ENCODE measurements at regions not wholly inside any gene's neighbourhood (a gene's known extent, or its start where the extent isn't known, plus 50 kb on each side); places are given as distances from the start of the nearest gene placed in this dataset.
"Not testable (repeated sequence)": the region's sequence is repeated elsewhere in the genome, so short reads cannot be mapped to it uniquely, and the experiment has no call there.

DNA sequence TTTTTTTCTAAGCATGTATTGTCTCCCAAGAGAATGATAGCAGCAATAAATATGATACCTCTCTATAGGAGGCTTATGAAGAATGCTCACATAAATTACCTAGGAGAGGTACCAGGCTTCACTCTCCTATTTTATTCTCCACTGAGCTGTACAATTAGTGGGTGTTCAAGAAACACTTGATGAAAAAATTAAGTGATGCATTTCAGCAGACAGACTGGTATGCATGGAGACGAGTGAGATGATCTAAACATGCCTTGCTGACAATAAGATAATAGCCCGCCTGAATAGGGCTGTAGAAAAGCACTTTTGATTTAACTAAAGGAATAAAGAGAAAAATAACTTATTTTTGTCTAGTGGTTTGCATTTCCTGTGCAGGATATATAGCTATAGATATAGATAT lies 1449.7 kb downstream of the GATA3 start:
- in situ Hi-C loops (cut with HindIII; ENCODE audit: low sequenced_read_pairs), result no loop called here

DNA sequence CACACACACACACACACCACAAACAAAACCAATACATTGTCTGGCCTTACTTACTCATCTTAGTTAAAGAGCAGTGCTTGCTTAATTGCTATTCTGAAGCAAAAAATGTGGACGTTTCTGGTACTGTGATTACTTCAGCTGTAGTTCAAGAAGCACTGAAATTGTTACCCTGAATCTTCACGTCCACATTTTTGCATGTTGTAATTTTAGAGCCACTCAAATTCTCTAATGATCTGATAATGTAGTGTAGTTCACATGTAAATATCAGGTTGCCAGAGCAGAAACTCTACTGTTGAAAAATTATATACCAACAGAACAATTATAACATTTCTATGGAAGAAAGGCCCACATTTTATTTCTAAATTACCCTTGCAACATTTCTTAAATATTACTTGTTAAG lies 1451.1 kb downstream of the GATA3 start:
- in situ Hi-C loops (cut with HindIII; ENCODE audit: low sequenced_read_pairs), result no loop called here

DNA sequence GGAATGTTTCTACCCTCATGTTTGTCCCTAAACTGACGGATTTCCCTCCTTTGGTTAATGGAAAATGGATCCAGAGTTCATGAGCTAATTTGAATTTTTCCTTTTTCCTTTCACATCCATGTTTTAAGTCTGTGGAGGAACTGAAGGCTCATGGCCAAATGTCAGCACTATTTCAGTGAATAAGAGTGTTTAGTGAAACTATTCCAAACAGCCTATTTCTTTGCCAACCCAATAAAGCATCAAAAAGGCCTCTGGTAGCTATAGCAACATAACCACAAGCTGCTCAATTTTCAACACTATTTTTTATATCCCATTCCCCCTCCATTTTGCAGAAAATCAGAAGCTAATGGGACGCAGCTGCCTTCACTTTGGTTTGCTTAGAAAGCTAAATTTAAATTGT lies 1454.1 kb downstream of the GATA3 start:
- in situ Hi-C loops (cut with HindIII; ENCODE audit: low sequenced_read_pairs), result no loop called here

DNA sequence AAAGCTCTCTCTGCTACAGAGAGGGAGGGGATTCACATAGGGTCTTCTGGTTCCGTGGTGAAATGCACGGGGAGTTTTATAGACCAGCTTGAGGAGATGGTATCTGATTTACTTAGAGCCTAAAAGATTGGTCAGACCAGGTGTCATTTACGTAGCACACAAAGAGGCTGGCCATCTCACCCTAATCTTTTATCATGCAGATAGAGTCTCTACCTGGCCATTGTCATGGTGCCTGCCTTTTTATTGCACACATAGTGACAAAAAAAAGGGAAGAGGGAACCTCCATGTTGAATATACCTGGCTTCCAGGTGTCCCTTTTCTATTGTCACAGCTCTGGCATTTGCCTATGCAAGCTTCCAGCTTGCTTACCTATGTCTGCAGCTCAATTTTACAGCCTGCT lies 1456.1 kb downstream of the GATA3 start:
- in situ Hi-C loops (cut with HindIII; ENCODE audit: low sequenced_read_pairs), result no loop called here

DNA sequence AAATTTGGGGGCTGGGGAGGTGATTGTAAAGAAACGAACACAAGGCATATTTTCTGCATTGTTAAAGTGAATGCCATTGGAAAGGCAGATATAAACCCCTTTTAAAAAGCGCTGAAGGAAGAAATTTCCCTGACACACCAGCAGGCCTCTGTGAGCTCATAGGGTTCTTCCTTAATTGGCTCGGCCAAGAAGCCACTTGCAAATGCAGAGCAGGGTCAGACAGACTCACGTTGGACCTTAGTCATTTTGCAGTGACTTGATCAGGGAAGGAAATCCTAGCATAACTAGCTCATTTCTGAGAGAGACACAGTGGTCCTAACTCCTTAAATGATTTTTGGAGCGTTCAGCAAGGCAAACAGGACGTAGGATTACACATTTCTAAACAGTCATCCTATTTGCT lies 1461.4 kb downstream of the GATA3 start:
- in situ Hi-C loops (cut with HindIII; ENCODE audit: low sequenced_read_pairs), result no loop called here

DNA sequence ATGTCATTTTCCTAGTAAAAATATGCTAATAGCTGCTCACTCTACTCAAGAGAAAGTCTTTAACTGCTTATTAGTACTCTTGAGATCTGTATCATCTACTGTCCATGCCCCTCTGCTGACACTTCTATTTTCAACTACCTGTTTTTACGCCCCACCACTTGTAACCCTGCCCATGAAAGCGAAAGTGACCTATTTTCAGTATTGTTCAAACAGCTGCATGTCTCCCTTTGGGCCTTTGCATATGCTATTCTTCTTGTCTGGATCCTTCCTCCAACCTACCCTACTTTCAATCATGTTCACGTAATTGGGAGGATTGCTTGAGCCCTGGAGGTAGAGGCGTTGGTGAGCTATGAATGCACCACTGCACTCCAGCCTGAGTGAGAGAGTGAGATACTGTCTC lies 1481.3 kb downstream of the GATA3 start:
- in situ Hi-C loops (cut with HindIII; ENCODE audit: low sequenced_read_pairs), result no loop called here

DNA sequence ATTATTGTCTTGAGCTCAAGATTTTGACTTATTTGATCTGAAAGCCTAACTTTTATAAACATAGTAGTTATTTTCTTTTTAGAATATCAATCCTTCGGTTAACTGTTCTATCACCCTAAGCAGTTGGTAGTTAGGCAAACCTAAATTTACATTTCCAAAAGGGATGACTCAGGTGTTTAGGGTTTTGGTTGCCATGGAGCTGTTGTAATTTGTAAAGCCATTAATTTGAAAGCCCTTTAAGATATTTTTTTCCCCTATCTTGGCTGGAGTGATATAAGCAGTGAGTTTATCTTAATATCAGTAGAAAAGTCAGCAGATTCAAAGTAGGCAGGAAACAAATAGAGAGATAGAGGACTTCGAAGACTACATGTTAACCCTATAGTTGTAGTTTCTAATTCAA lies 1472.6 kb upstream of the CELF2 start:
- in situ Hi-C loops (cut with HindIII; ENCODE audit: low sequenced_read_pairs), result no loop called here

DNA sequence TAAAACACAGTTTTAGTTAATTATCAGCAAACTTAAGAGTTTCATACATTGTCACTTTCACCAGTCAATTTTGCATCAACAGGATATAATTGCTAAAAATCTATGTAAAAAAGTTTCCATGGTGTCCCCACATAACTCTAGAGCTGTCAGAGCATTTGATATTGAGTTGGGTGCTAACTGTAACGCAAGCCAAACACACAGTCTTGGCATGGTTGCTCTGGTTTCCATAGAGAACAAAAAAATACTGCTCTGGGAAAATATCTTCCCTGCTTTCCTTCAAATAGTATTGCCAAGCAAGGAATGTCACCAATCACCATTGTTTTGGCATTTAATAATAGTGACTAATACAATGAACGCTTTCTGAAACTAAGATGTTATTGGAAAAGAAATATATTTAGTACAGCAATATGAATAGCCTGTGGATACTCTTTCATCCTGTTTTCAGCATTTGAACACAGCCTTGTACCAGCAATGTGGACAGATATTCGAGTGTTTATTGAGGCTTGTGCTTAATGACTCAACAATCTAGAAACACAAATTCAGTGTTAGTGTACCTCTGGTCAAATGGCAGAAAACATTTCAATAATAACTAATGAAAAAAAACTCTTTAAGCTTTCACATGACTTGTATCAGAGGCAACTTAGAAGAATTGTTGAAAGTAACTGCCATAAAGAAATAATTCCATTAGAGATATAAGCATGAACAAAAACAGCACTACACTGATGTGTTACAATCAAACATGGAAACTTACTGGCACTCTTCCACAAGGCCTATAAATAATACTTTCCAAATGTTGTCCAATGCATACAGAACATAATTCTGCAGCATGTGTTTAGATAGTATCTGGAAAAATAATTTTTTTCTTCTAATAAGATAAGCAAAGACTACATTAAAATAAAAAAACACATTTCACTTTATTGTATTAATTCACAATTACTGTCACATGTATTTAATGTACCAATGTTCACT lies 1469.5 kb upstream of the CELF2 start:
- in situ Hi-C loops (cut with HindIII; ENCODE audit: low sequenced_read_pairs), result no loop called here

DNA sequence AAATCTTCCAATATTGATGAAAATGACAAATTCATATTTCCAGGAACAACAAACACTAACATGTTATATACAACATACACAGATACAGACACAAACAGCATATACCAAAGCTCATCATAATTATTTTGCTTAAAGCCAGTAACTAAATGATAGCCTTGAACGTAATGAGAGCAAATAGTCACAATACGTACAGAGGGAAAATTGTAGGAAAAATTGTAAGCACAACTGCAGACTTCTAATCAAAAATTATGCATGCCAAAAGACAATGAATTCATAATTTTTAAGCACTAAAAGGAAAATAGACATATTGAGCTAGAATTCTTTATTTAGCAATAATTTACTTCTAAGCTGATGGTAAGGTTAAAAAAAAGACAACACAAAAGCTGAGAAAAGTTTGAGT lies 1466.9 kb upstream of the CELF2 start:
- in situ Hi-C loops (cut with HindIII; ENCODE audit: low sequenced_read_pairs), result no loop called here

DNA sequence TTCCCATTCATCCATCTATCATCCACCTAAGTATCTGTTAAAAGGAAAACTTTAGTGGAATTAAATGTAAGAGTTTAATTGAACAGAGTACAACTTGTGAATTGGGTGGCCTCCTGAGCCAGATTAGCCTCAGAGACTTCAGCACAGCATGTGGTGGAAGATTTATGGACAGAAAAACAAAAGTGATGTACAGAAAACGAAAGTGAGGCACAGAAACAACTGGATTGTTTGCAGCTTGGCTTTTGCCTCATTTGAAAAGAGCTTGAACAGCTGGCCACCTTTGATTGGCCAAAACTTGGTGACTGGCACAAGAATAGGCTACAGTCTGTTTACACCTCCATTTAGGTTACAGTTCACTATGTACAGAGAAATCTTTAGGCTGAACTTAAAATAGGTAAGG lies 1463.4 kb upstream of the CELF2 start:
- in situ Hi-C loops (cut with HindIII; ENCODE audit: low sequenced_read_pairs), result no loop called here

DNA sequence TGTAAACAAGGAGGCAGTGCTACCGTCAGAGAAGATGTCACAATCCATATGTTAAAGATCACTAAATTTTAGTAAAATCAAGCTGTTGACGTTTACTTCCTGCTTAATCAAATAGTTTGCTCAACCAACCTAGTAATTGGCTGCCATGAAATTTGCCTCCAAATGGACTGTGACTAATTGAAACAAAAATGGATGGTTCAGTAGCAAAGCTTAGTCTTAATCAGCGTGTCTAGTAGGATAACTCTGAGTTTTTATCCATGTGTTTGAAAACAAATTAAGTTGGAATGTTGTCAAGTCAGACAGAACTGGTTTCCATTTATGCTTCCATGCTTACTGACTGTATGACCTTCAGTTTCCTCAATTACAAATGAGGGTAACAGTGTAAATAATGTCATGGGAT lies 1456.7 kb upstream of the CELF2 start:
- in situ Hi-C loops (cut with HindIII; ENCODE audit: low sequenced_read_pairs), result no loop called here

DNA sequence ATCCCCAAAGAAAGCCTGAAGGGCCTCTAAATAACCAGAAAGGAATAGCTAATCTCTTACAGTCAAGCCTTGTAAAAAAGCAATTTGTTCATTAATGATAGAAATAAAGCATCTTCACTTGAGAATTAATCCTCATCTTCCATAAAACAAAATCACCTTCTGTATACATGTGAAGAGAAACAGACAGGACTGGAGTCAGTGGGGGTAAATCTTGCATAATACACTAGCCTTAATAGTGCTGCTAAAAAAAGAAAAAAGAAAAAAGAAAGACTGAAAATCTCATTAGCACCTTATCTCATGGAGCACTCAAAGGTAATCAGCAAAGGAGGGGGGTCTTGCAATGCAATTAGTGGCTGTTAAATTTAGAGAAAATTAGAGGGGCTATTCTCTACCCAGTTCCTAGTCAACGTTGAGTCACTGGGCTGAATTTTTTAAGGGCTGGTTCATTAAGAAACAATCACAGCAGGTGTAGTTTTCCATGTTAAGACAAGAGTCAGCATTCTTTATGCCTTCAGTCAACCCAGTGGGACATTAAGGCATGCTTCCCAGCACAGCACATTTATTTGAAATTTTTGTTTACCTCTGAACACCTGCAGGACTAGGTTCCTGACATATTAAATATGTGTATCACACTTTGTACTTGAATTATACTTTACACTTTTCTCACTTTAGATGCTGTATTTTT lies 1455.7 kb upstream of the CELF2 start:
- in situ Hi-C loops (cut with HindIII; ENCODE audit: low sequenced_read_pairs), result no loop called here

DNA sequence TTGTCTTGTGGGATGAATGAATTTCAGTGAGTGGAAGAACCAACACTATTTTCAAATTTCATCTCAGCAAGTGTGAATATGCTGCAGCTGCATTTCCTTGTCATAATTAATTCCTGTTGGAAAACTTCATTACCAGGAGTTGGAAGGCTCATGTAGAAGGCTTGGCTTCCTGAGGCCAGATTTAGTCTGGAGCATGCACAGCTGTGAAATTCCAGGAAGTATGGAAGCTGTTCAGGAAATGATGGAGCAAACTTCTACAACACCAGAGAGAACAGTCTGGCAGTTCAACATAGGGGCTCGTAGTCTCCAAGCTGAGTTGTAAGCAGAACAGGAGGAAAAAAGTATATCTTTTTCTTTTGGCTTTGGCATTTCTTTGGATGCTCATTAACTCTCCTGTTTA lies 1439.9 kb upstream of the CELF2 start:
- in situ Hi-C loops (cut with HindIII; ENCODE audit: low sequenced_read_pairs), result no loop called here

DNA sequence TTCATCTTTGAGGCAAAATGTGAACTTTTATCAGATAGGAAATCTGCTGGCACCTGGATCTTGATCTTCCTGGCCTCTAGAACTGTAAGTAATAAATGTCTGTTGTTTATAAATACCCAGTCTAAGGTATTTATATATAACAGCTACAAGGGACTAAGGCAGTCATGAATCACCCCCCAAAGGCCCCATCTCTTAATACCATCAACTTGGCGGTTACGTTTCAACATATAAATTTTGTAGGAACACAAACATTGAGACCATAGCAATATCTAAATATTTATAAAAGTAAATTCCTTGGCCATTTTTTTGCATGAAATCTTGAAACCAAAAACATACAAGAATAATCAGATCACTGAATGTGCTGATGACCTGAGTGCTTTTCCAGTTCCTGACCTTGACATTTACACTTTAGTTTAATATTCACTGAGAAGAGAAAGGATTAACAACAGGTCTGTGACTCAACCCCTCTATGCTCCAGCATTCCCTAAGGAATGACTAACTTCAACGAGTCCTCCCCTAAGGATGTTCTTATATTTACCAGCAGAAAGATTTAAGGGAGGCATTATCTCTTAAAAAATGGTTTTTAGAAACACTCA lies 1438.5 kb upstream of the CELF2 start:
- in situ Hi-C loops (cut with HindIII; ENCODE audit: low sequenced_read_pairs), result no loop called here

DNA sequence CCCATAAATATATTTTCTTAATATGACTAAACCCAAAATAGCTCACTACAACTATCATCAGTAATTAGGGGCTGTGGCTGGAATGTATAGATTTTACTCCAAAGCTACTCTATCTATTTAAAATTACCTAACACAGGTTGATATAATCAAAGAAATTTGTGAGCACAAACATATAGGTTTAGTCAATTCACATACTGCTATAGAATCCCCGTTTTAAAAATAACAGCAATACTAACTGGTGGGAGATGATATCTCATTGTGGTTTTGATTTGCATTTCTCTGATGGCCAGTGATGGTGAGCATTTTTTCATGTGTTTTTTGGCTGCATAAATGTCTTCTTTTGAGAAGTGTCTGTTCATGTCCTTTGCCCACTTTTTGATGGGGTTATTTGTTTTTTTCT lies 1434.9 kb upstream of the CELF2 start:
- in situ Hi-C loops (cut with HindIII; ENCODE audit: low sequenced_read_pairs), result not testable (repeated sequence)

DNA sequence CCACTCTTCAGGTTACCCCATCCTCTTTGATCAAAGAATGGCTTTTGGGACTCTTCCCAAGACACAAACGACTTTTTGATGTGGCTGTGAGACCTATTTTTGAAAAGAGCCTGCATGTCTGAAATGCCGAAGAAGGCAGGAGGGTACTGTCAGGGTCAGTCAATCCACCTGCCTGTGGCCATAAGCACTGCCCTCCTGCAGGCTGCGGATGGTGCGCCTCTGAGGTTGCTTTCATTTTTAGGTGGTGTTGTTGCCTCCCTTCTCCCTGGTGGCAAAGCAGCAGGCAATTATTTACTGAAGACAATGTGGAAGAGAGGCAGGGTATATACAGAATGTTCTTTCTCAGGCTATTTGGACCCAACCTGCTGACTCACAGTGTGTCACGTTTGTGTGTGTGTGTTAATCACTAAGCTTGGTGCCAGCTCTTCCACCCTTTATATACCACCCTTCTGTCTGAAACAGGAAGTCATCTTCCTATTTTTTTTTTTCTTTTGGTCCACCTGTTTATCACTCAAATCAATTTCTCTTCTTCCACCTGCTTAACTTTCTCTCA lies 1421.2 kb upstream of the CELF2 start:
- in situ Hi-C loops (cut with HindIII; ENCODE audit: low sequenced_read_pairs), result no loop called here

DNA sequence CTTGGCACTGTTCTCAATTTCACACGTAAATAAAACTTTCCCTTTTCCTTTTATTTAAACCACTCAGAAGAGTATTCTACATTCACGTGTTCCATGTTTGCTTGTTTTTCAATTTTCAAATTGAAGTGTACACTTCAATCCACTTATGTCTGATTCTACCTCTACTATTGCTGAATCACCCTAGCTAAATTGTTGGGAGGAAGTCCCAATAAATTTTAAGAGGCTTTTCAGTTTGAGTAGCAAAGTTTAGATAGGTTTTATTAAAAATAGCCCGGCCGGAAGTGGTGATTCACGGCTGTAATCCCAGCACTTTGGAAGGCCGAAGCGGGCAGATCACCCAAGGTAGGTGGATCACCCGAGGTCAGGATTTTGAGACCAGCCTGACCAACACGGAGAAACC lies 1414.7 kb upstream of the CELF2 start:
- in situ Hi-C loops (cut with HindIII; ENCODE audit: low sequenced_read_pairs), result no loop called here

DNA sequence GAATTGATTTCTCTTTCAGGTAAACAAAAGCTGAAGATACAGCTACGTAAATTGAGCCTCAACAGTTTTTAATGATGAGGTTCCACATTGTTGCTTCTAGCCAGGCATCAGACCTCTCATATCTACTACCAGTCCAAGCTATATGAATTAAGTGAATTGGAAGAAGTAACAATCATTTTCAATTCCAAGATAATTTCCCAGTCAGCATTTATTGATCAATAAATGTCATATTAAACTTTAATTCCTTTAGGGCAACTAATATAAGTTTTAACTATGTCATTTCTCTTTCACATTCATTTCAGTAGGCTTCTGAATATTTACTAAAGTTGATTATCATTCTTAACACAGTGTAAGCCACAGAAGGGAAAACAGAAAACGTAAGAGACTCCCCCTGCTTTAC lies 1413.7 kb upstream of the CELF2 start:
- in situ Hi-C loops (cut with HindIII; ENCODE audit: low sequenced_read_pairs), result no loop called here

DNA sequence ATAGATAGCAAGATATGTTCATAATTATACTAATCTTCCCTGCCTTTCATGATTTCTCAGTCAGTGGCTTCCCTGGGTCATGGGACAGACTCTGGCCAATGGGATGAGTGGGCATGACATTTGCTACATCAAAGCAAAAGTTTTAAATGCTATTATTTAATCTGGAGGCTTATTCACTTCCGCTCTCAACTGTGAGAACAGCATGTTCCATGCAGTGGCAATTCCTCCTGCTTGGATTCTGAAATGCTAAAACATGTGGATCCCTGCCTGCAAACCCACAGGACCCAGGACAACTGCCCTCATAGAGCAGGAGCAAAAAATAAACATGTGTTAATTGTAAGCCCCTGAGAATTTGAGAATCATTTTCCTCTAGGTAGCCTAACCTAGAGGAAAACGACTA lies 1412.4 kb upstream of the CELF2 start:
- in situ Hi-C loops (cut with HindIII; ENCODE audit: low sequenced_read_pairs), result no loop called here

DNA sequence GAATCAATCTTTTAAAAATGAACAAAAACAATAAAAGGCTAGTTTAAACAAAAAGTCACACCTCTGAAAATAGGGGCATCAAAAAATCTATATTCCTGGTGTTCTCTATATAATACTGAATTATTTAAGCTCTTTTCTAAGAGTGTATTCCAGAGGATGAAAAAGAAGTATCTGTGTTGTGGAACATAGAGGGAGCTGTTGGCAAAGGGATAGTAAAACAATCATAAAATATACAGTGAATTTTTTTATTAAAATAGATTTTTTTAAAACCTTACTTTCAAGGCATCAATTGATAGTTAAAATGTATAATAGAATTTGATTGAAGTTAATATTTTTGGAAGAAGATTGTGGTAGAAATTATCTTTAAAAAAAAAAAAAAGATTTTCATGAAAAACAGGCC lies 1409.1 kb upstream of the CELF2 start:
- in situ Hi-C loops (cut with HindIII; ENCODE audit: low sequenced_read_pairs), result no loop called here

DNA sequence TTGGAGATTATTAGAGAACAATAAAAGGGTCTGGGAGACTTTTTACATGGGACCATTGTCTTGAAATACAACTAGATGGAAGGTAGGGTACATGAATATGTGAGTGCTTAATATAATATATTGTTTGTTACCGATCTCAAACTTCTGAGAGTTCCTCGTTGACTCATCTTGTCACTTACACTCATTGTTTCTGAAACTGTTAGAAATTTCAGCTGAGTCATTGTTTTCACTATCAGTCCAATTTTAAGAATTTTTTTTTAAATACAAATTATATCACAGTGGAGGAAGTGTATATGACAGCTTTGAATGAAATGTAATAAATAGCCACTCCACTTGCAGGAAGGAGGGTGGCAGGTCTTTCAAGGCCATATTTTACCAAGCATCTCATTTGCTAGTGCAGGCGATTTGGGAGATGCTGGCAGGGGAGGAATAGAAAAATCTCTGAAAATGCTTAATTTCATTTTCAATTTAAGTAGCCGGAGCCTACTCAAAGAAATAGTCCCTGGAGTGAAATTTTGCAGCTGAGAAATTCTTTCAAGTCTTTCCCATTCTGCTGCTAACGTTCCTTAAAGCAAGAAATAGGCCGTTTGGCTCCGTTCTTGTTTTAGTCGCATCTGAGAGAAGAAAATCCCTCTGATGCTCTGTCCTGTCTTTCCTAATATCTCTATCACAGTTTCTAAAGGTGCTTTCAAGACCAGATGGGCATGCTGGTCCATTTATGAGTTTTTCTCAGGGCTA lies 1404.2 kb upstream of the CELF2 start:
- in situ Hi-C loops (cut with HindIII; ENCODE audit: low sequenced_read_pairs), result no loop called here
